HepG2 (cell line): ENCODE measurements at regions not wholly inside any gene's neighbourhood (a gene's known extent, or its start where the extent isn't known, plus 50 kb on each side); places are given as distances from the start of the nearest gene placed in this dataset.

Source experiments
- ATAC-seq: fragments of 200-7000 bp; cut with Tn5 transposase; 3 replicates; pipeline ENCODE4 v1.9.1; 2020; ENCODE audit warnings: mild to moderate bottlenecking, moderate library complexity
- BruUV-seq: library from RNA; stranded (reverse); fragments of 400-500 nt; replicated peaks from 2 replicates; lab custom pipeline; 2021; lab: Mats Ljungman, UMichigan
- CTCF ChIA-PET: fragments of 300-600 bp; formaldehyde crosslinking; extraction: SDS; loops from one replicate; lab custom pipeline; 2021; ENCODE audit warnings: low total read pairs, inconsistent platforms, low intra/inter-chr PET ratio; lab: Yijun Ruan, JAX
- POLR2A ChIA-PET: fragments of 350-600 bp; sonication (Branson Sonifier 250); formaldehyde crosslinking; loops from one replicate; lab custom pipeline; 2020; ENCODE audit warnings: antibody characterized with exemption, inconsistent platforms; lab: Yijun Ruan, JAX
- DNase-seq: peaks from one replicate; pipeline ENCODE4 v3.0.0-alpha.2; 2015; ENCODE audit warnings: low spot score
- FAIRE-seq: peaks from 3 replicates; lab custom pipeline; 2011; peaks lifted over from hg19 to GRCh38; lab: Jason Lieb, UNC
- H2AFZ ChIP-seq: one replicate; pipeline ENCODE4 v1.6.1; 2011; ENCODE audit warnings: low read length, inconsistent platforms
- H3K27ac ChIP-seq: fragments of 300-600 bp; 3 replicates; pipeline ENCODE4 v1.8.0; 2011; ENCODE audit warnings: mixed run types, mild to moderate bottlenecking, mixed read lengths, low read length, inconsistent platforms; ENCODE audit not compliant: insufficient read depth; ENCODE audit errors: extremely low read length
- H3K27me3 ChIP-seq, 2 experiments: fragments of 200-600 bp in 1 of 2; 2 replicates in 1 of 2; 3 replicates in 1 of 2; pipeline versions ENCODE4 v1.6.0 to v1.8.0; 2011; ENCODE audit warnings: low read length in 2 of 2, mild to moderate bottlenecking in 2 of 2, moderate library complexity in 2 of 2, inconsistent platforms in 1 of 2; ENCODE audit not compliant: insufficient read depth in 2 of 2, control insufficient read depth in 1 of 2
- H3K36me3 ChIP-seq, 2 experiments: fragments of 200-600 bp in 1 of 2; replicated peaks in 1 of 2; 2 replicates in 1 of 2; 3 replicates in 1 of 2; pipeline versions ENCODE4 v1.5.1 to v1.8.0; 2011; ENCODE audit warnings: low read length in 2 of 2, inconsistent platforms in 1 of 2; ENCODE audit not compliant: insufficient read depth in 2 of 2, control insufficient read depth in 1 of 2
- H3K4me1 ChIP-seq: 2 replicates; pipeline ENCODE4 v1.5.1; 2012; ENCODE audit warnings: low read length, inconsistent platforms; ENCODE audit not compliant: insufficient read depth
- H3K4me2 ChIP-seq: 2 replicates; pipeline ENCODE4 v1.6.0; 2011; ENCODE audit warnings: low read depth, low read length, inconsistent platforms
- H3K4me3 ChIP-seq, 3 experiments: fragments of 200-600 bp in 1 of 3; sonication (generic), shearing (Covaris generic) in 1 of 3; replicated peaks in 1 of 3; 2 replicates each; pipeline ENCODE4 v1.5.1; 2011 to 2016; ENCODE audit warnings: low read length in 3 of 3, inconsistent platforms in 2 of 3, low read depth in 2 of 3, mild to moderate bottlenecking in 2 of 3, control low read depth in 1 of 3, mixed read lengths in 1 of 3; ENCODE audit not compliant: insufficient read depth in 1 of 3
- H3K79me2 ChIP-seq: one replicate; pipeline ENCODE4 v1.6.1; 2011; ENCODE audit warnings: low read length, inconsistent platforms; ENCODE audit not compliant: insufficient read depth
- H3K9ac ChIP-seq: 2 replicates; pipeline ENCODE4 v1.6.0; 2011; ENCODE audit warnings: mild to moderate bottlenecking, low read depth, low read length, inconsistent platforms; ENCODE audit not compliant: insufficient read depth
- H3K9me3 ChIP-seq: 2 replicates; pipeline ENCODE4 v1.5.1; 2012; ENCODE audit warnings: mild to moderate bottlenecking, low read length
- H4K20me1 ChIP-seq: 2 replicates; pipeline ENCODE4 v1.6.0; 2011; ENCODE audit warnings: inconsistent platforms, mild to moderate bottlenecking, low read length, moderate library complexity; ENCODE audit not compliant: insufficient read depth
- CBX5 ChIP-seq: sonication (generic); formaldehyde crosslinking; IDR thresholded peaks from 2 replicates; pipeline ENCODE4 v1.4.0; 2020; ENCODE audit warnings: missing genetic modification reagents, borderline replicate concordance
- GTF3A ChIP-seq: sonication (generic); formaldehyde crosslinking; conservative IDR thresholded peaks from 2 replicates; pipeline ENCODE4 v1.4.0; 2020; ENCODE audit warnings: mild to moderate bottlenecking, missing genetic modification reagents
- HNF1B ChIP-seq: sonication (generic); formaldehyde crosslinking; IDR thresholded peaks from 2 replicates; pipeline ENCODE4 v1.5.1; 2020; ENCODE audit warnings: mild to moderate bottlenecking, moderate library complexity, missing genetic modification reagents
- HOXA3 ChIP-seq: sonication (generic); formaldehyde crosslinking; IDR thresholded peaks from 2 replicates; pipeline ENCODE4 v1.5.0; 2020; ENCODE audit warnings: missing genetic modification reagents
- JUN ChIP-seq: sonication (generic); formaldehyde crosslinking; IDR thresholded peaks from 2 replicates; pipeline ENCODE4 v1.4.0; 2020; ENCODE audit warnings: mild to moderate bottlenecking, missing genetic modification reagents
- KLF12 ChIP-seq: sonication (generic); formaldehyde crosslinking; IDR thresholded peaks from 2 replicates; pipeline ENCODE4 v1.4.0; 2020; ENCODE audit warnings: missing genetic modification reagents, borderline replicate concordance
- SIN3A ChIP-seq: IDR thresholded peaks from 2 replicates; pipeline ENCODE4 v1.6.1; 2011; ENCODE audit warnings: low read depth, mild to moderate bottlenecking, control low read depth, low read length, borderline replicate concordance
- SRF ChIP-seq: IDR thresholded peaks from 2 replicates; pipeline ENCODE4 v1.6.1; 2011; ENCODE audit warnings: mild to moderate bottlenecking, low read depth, low read length, moderate library complexity
- ZNF333 ChIP-seq: sonication (generic); formaldehyde crosslinking; IDR thresholded peaks from 2 replicates; pipeline ENCODE4 v1.4.0; 2020; ENCODE audit warnings: mild to moderate bottlenecking, missing genetic modification reagents, borderline replicate concordance
- ZNF674 ChIP-seq: sonication (generic); formaldehyde crosslinking; IDR thresholded peaks from 2 replicates; pipeline ENCODE4 v1.5.0; 2020; ENCODE audit warnings: low read depth, mild to moderate bottlenecking, missing genetic modification reagents
- ZNF749 ChIP-seq: sonication (generic); formaldehyde crosslinking; IDR thresholded peaks from 2 replicates; pipeline ENCODE4 v1.8.0; 2022; ENCODE audit warnings: mild to moderate bottlenecking, missing genetic modification reagents, moderate library complexity, borderline replicate concordance
- WGBS: methylation state at CpG from one replicate; pipeline ENCODE4 v1.1.6; 2017; ENCODE audit warnings: low lambda C conversion rate; 5-methylcytosine and 5-hydroxymethylcytosine counted together
- in situ Hi-C: cut with HindIII; loops from 2 replicates; pipeline ENCODE4 v1.10.0; 2017; ENCODE audit warnings: low pct_unique_long_range_greater_than_20kb; ENCODE audit not compliant: extremely low pct_ligation_motif_present
- intact Hi-C: fragments of 100-400 bp; cut with micrococcal nuclease; formaldehyde crosslinking; loops from one replicate; pipeline ENCODE4 v1.10.0; 2022; ENCODE audit not compliant: unreplicated experiment

- no peak for FAIRE-seq
These were observed 276.0 kb upstream of the TET2 start for GRCh38 chr4:104870495-104871233.

More at GRCh38 chr4:104870495-104871233, 276.0 kb upstream of the TET2 start:
- intact Hi-C loops = no loop called here
- ChIA-PET CTCF (no interaction called here), POLR2A (no interaction called here)
- H3K27ac ChIP-seq = no peak overlapping the region
- no peaks in the 10 kb centered on the region for H3K79me2 ChIP-seq
- H3K4me2 ChIP-seq = no peak overlapping the region
- H3K4me3 ChIP-seq = no peak overlapping the region
- 0% methylated on average over 2 of the region's 2 CpGs for WGBS
- DNase-seq = no peak
- H3K27me3 ChIP-seq = no peaks in the 10 kb centered on the region
- no peaks in the 10 kb centered on the region for H3K4me1 ChIP-seq
- no peak for ATAC-seq
- H3K36me3 ChIP-seq = no peaks in the 10 kb centered on the region
- in situ Hi-C loops = no loop called here
- H3K9ac ChIP-seq = no peak overlapping the region
- TF ChIP-seq ZNF333 (CRISPR knock-in tag) = no peak
- no peak for TF ChIP-seq CBX5 (CRISPR knock-in tag)
- TF ChIP-seq SRF = no peak
- TF ChIP-seq SIN3A = no peak
- no peak for TF ChIP-seq HNF1B
- no peak for TF ChIP-seq GTF3A (CRISPR knock-in tag)
- no peak for TF ChIP-seq ZNF749 (CRISPR knock-in tag)
- TF ChIP-seq ZNF674 = no peak
- no peak for TF ChIP-seq JUN
- TF ChIP-seq KLF12 (CRISPR knock-in tag) = no peak
- TF ChIP-seq HOXA3 (CRISPR knock-in tag) = no peak
- H2AFZ ChIP-seq = no peak overlapping the region
- H3K9me3 ChIP-seq = no peaks in the 10 kb centered on the region
- no TSS peak for BruUV-seq
- no peaks in the 10 kb centered on the region for H4K20me1 ChIP-seq
